Psoas muscle (tissue), 7 donors: ENCODE measurements at regions not wholly inside any gene's neighbourhood (a gene's known extent, or its start where the extent isn't known, plus 50 kb on each side); places are given as distances from the start of the nearest gene placed in this dataset.

Source experiments
- ATAC-seq, 4 donors: fragments of 200-7000 bp; cut with Tn5 transposase; one replicate each; pipeline ENCODE4 v1.9.1; 2020; ENCODE audit warnings: moderate library complexity in 3 of 4, mild to moderate bottlenecking in 2 of 4
- DNase-seq, 2 donors: peaks; one replicate each; pipeline ENCODE4 v3.0.0-alpha.2; 2020
- H3K27ac ChIP-seq: fragments of 200-600 bp; one replicate; pipeline ENCODE4 v1.8.0; 2022
- H3K27me3 ChIP-seq, 3 donors: fragments of 200-600 bp in 1 of 3; one replicate each; pipeline versions ENCODE4 v1.6.1 to v1.8.0; 2013 to 2022; ENCODE audit warnings: low read length in 2 of 3, mild to moderate bottlenecking in 2 of 3, moderate library complexity in 1 of 3; ENCODE audit not compliant: insufficient read depth in 3 of 3
- H3K36me3 ChIP-seq, 2 donors: fragments of 200-600 bp in 1 of 2; one replicate each; pipeline versions ENCODE4 v1.6.1 to v1.8.0; 2013 to 2022; ENCODE audit warnings: low read depth in 1 of 2, mild to moderate bottlenecking in 1 of 2, moderate library complexity in 1 of 2; ENCODE audit not compliant: insufficient read depth in 1 of 2
- H3K4me1 ChIP-seq: fragments of 200-600 bp; one replicate; pipeline ENCODE4 v1.8.0; 2022
- H3K4me3 ChIP-seq: fragments of 200-600 bp; one replicate; pipeline ENCODE4 v1.8.0; 2022; ENCODE audit warnings: mild to moderate bottlenecking
- H3K9me3 ChIP-seq: fragments of 200-600 bp; one replicate; pipeline ENCODE4 v1.8.0; 2022
- CTCF ChIP-seq: fragments of 200-600 bp; IDR thresholded peaks from one replicate; pipeline ENCODE4 v1.8.0; 2022; ENCODE audit warnings: antibody characterized with exemption
- WGBS, 3 donors: extraction: QIAGEN DNeasy Blood & Tissue Kit; methylation state at CpG; one replicate each; pipeline versions ENCODE4 v1.1.6 to v1.1.7; 2013; 5-methylcytosine and 5-hydroxymethylcytosine counted together
- intact Hi-C, 2 donors: fragments of 100-400 bp; cut with DNase I; formaldehyde crosslinking; loops; one replicate each; pipeline versions ENCODE4 v1.11.0 to v1.14.2; 2022
- donor health status: healthy with polysubstance abuse.
- donor health status: DM: no; HTN: no; CAD: no; lungs with moderate emphysema.
- donor health status: Bipolar disorder and iron deficiency.
- donor health status: healthy.
- donor health status: DM: yes; HTN: yes; CAD: no.
- donor health status: DM: no; HTN: no; CAD: no.
- donor health status: DM: yes; HTN: yes; CAD: no.

- intact Hi-C loops, result no loop called here
- ATAC-seq, result no peak
- 71 to 88% (median 79%) methylated on average over 2 of the region's 2 CpGs for WGBS, 3 donors
Observed at GRCh38 chr19:30873003-30873402, 476.2 kb downstream of the TSHZ3 start.

GRCh38 chr19:30871979-30872378 is 477.3 kb downstream of the TSHZ3 start:
- no peak overlapping the region for H3K27ac ChIP-seq
- 68 to 73% (median 72%) methylated on average over 4 of the region's 4 CpGs for WGBS, 3 donors

More at GRCh38 chr19:30873003-30873402, 476.2 kb downstream of the TSHZ3 start:
- H3K4me1 ChIP-seq, result no peaks in the 10 kb centered on the region
- H3K27me3 ChIP-seq, result no peaks in the 10 kb centered on the region
- no peak overlapping the region for H3K27ac ChIP-seq
- no peak for DNase-seq
- TF ChIP-seq CTCF, result no peak
- no peak overlapping the region for H3K4me3 ChIP-seq
- H3K36me3 ChIP-seq, result no peaks in the 10 kb centered on the region
- no peaks in the 10 kb centered on the region for H3K9me3 ChIP-seq

GRCh38 chr19:30870876-30871275 is 478.4 kb downstream of the TSHZ3 start:
- ATAC-seq (no peak), DNase-seq (no peak)
- Histone ChIP-seq H3K27me3 (no peaks in the 10 kb centered on the region), H3K4me1 (no peaks in the 10 kb centered on the region), H3K27ac (no peak overlapping the region), H3K4me3 (no peak overlapping the region), H3K9me3 (no peaks in the 10 kb centered on the region), H3K36me3 (no peaks in the 10 kb centered on the region)
- intact Hi-C loops, result no loop called here
- WGBS, 3 donors, result 22 to 24% (median 24%) methylated on average over 8 of the region's 8 CpGs
- no peak for TF ChIP-seq CTCF

More at GRCh38 chr19:30871979-30872378, 477.3 kb downstream of the TSHZ3 start:
- H3K36me3 ChIP-seq, result no peaks in the 10 kb centered on the region
- H3K4me1 ChIP-seq, result no peaks in the 10 kb centered on the region
- no peak for ATAC-seq
- intact Hi-C loops, result no loop called here
- H3K27me3 ChIP-seq, result no peaks in the 10 kb centered on the region
- H3K4me3 ChIP-seq, result no peak overlapping the region
- no peak for DNase-seq
- TF ChIP-seq CTCF, result no peak
- H3K9me3 ChIP-seq, result no peaks in the 10 kb centered on the region

GRCh38 chr19:30865511-30865910 is 483.7 kb downstream of the TSHZ3 start:
- Histone ChIP-seq H3K27ac (no peak overlapping the region), H3K4me1 (no peaks in the 10 kb centered on the region), H3K4me3 (no peak overlapping the region), H3K36me3 (no peaks in the 10 kb centered on the region), H3K27me3 (no peaks in the 10 kb centered on the region), H3K9me3 (no peaks in the 10 kb centered on the region)
- TF ChIP-seq CTCF, result no peak
- ATAC-seq (no peak), DNase-seq (no peak)
- intact Hi-C loops, result no loop called here
- WGBS, 3 donors, result 28 to 41% (median 39%) methylated on average over 6 of the region's 6 CpGs
